Prostate gland (tissue), 2 donors: ENCODE measurements at regions not wholly inside any gene's neighbourhood (a gene's known extent, or its start where the extent isn't known, plus 50 kb on each side); places are given as distances from the start of the nearest gene placed in this dataset.

ENCODE experiments used
- DNase-seq: peaks from one replicate; pipeline ENCODE4 v3.0.0-alpha.2; 2019; ENCODE audit warnings: low spot score
- H3K27ac ChIP-seq, 2 donors: fragments of 200-600 bp; sonication (generic); 2 replicates each; pipeline ENCODE4 v1.5.1; 2017 to 2019
- H3K27me3 ChIP-seq: fragments of 200-600 bp; sonication (generic); replicated peaks from 2 replicates; pipeline ENCODE4 v1.5.1; 2019; ENCODE audit not compliant: insufficient read depth
- H3K36me3 ChIP-seq, 2 donors: fragments of 200-600 bp; sonication (generic); 1 replicate in 1 of 2; 2 replicates in 1 of 2; pipeline versions ENCODE4 v1.5.1 to v1.8.1; 2017 to 2019
- H3K4me1 ChIP-seq: fragments of 200-600 bp; sonication (generic); replicated peaks from 2 replicates; pipeline ENCODE4 v1.5.1; 2019
- H3K4me3 ChIP-seq, 2 donors: fragments of 200-600 bp; sonication (generic); 2 replicates each; pipeline ENCODE4 v1.5.1; 2017 to 2019
- H3K9me3 ChIP-seq: fragments of 200-600 bp; sonication (generic); 2 replicates; pipeline ENCODE4 v1.5.1; 2017
- POLR2A ChIP-seq: fragments of 450-650 bp; IDR thresholded peaks from one replicate; pipeline ENCODE4 v1.6.1; 2016; ENCODE audit warnings: antibody characterized with exemption, mild to moderate bottlenecking
- POLR2AphosphoS5 ChIP-seq: sonication (generic); formaldehyde crosslinking; IDR thresholded peaks from one replicate; pipeline ENCODE4 v1.6.1; 2017; ENCODE audit warnings: antibody characterized with exemption
- WGBS: methylation state at CpG from one replicate; pipeline ENCODE4 v1.1.5; 2018; 5-methylcytosine and 5-hydroxymethylcytosine counted together
- intact Hi-C: fragments of 100-400 bp; cut with DNase I; formaldehyde crosslinking; loops from one replicate; pipeline ENCODE4 v1.14.2; 2022
- TF ChIP-seq, protein P1 (sequence below), 4 experiments: fragments of 200-600 bp in 2 of 4; fragments of 450-650 bp in 2 of 4; sonication (generic) in 2 of 4; IDR thresholded peaks; 1 replicate in 3 of 4; 2 replicates in 1 of 4; pipeline ENCODE4 v1.5.1; 2016 to 2019; ENCODE audit warnings: antibody characterized with exemption in 4 of 4, mild to moderate bottlenecking in 2 of 4, moderate library complexity in 2 of 4

DNA sequence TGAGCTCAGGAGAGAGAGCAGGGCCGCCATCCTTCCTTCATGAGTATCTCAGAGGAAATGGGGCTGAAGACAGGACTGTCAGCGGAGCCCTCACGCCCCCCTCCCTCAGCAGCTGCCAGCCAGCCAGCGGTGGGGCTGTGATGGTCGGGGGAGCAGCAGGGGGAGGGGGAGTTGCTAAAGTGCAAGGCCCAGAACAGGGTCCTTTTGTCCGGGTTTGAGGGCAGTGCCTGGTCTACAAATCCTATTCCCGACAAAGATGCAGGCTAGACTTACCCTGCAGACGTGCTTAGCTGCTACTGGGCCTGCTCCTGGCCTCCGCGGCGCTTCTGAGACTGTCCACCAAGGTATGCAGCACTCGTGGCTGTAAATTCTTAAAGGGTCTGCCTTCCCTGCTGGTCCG, 593.4 kb upstream of the CDH4 start:
- Histone ChIP-seq H3K27ac (no peak overlapping the region), H3K4me3 (no peak overlapping the region), H3K9me3 (no peaks in the 10 kb centered on the region), H3K36me3 (no peaks in the 10 kb centered on the region), H3K27me3 (peaks cover 2% of the 10 kb centered on the region), H3K4me1 (no peaks in the 10 kb centered on the region)
- intact Hi-C loops, result no loop called here
- 36% methylated on average over 12 of the region's 13 CpGs for WGBS
- no peak for DNase-seq
- TF ChIP-seq POLR2AphosphoS5 (no peak), POLR2A (no peak)
- TF ChIP-seq, protein P1, sequence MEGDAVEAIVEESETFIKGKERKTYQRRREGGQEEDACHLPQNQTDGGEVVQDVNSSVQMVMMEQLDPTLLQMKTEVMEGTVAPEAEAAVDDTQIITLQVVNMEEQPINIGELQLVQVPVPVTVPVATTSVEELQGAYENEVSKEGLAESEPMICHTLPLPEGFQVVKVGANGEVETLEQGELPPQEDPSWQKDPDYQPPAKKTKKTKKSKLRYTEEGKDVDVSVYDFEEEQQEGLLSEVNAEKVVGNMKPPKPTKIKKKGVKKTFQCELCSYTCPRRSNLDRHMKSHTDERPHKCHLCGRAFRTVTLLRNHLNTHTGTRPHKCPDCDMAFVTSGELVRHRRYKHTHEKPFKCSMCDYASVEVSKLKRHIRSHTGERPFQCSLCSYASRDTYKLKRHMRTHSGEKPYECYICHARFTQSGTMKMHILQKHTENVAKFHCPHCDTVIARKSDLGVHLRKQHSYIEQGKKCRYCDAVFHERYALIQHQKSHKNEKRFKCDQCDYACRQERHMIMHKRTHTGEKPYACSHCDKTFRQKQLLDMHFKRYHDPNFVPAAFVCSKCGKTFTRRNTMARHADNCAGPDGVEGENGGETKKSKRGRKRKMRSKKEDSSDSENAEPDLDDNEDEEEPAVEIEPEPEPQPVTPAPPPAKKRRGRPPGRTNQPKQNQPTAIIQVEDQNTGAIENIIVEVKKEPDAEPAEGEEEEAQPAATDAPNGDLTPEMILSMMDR (IDR thresholded peaks at IDR 0.05), result no peak

DNA sequence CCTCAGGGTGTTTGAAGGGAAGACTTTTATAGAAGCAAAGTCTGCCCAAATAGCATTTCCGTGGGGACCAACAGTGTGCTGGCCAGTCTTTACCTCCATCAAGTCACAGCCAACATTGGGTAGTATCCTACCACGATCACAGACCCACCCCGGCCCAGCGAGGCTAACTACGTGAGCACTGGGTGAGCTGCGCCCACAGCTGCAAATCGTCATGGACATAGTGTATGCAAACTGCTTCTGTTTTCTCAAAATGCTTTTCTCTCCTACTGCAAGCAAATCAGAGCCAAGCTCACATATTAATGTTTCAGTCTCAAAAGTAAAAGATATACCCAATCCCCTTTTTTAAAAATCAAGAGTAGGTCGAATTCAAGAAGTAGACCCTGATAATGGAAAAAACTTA, 592.8 kb upstream of the CDH4 start:
- no peaks in the 10 kb centered on the region for H3K36me3 ChIP-seq
- no peaks in the 10 kb centered on the region for H3K4me1 ChIP-seq
- intact Hi-C loops, result no loop called here
- H3K27me3 ChIP-seq, result peaks cover 2% of the 10 kb centered on the region
- TF ChIP-seq POLR2AphosphoS5, result no peak
- no peak for TF ChIP-seq POLR2A
- TF ChIP-seq, protein P1 (IDR thresholded peaks at IDR 0.05), result no peak
- H3K27ac ChIP-seq, result no peak overlapping the region
- 67% methylated on average over 8 of the region's 8 CpGs for WGBS
- no peaks in the 10 kb centered on the region for H3K9me3 ChIP-seq
- no peak overlapping the region for H3K4me3 ChIP-seq
- DNase-seq, result no peak

DNA sequence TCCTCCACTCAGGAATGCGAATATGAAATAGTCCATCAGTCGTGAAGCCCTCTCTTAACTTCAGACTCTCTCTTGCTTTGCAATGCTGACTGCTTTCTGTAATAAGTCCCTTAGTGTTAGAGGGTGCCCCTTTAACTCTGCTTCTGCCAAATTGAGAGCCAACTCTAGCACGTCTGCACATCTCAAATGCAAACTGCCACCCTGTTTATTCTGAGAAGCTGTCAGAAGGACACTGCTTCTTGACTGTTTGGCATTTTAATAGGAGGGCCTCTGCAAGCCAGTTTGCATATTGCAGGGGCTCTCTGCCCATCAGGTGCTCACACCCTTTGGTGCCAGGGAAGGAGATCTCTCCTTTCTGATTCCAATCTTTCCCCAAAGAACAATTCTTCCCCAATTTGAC, 589.8 kb upstream of the CDH4 start:
- Histone ChIP-seq H3K36me3 (no peaks in the 10 kb centered on the region), H3K27me3 (no peaks in the 10 kb centered on the region), H3K27ac (no peak overlapping the region), H3K9me3 (no peaks in the 10 kb centered on the region), H3K4me3 (no peak overlapping the region), H3K4me1 (no peaks in the 10 kb centered on the region)
- intact Hi-C loops, result no loop called here
- 47% methylated on average over 3 of the region's 3 CpGs for WGBS
- no peak for TF ChIP-seq POLR2A
- TF ChIP-seq POLR2AphosphoS5, result no peak
- TF ChIP-seq, protein P1 (IDR thresholded peaks at IDR 0.05), result no peak
- DNase-seq, result no peak

DNA sequence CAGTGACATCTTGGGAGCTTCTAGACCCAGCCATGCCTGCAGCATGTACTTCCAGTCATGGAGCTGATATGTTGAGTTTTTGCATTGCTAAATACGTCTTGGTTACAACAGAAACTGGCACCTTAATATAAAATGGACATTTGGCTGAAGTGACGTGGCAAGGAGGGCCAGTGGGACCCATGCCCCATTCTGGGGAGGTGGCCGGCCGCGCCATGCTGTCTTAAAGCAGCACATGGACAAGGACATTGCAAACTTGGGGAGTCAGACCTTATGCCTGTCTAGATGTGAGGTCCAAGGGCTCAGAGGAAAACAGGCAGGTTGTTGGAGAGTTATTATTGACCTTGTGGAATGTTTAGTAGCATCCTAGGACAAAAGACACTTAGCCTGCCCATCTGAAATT, 588.0 kb upstream of the CDH4 start:
- Histone ChIP-seq H3K4me1 (no peaks in the 10 kb centered on the region), H3K4me3 (no peak overlapping the region), H3K27ac (no peak overlapping the region), H3K9me3 (no peaks in the 10 kb centered on the region), H3K27me3 (no peaks in the 10 kb centered on the region), H3K36me3 (no peaks in the 10 kb centered on the region)
- intact Hi-C loops, result no loop called here
- 87% methylated on average over 5 of the region's 5 CpGs for WGBS
- TF ChIP-seq POLR2A (no peak), POLR2AphosphoS5 (no peak)
- TF ChIP-seq, protein P1 (IDR thresholded peaks at IDR 0.05), result no peak
- no peak for DNase-seq

DNA sequence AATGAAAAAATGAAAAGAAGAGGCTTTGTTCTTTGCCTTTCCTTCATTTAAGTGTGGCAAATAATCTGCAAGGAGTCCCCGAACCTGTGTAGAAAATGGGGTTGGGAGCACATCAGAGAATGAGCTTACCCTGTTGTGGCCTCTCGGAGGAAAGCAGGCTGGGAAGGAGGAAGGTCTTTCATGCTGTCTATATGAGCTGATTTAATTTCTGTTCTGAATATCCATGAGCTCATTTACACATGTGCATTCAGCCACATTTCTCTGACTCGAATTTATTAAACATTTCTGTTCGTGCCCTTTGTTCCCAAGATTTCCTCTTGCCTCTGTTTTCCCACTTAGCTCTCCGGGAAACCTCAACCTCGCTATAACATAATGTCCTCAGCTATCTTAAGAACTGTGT, 584.4 kb upstream of the CDH4 start:
- no peaks in the 10 kb centered on the region for H3K9me3 ChIP-seq
- 65% methylated on average over 6 of the region's 6 CpGs for WGBS

More for the DNA sequence above, 584.4 kb upstream of the CDH4 start:
- intact Hi-C loops, result no loop called here
- Histone ChIP-seq H3K36me3 (no peaks in the 10 kb centered on the region), H3K4me1 (no peaks in the 10 kb centered on the region), H3K27me3 (no peaks in the 10 kb centered on the region), H3K27ac (no peak overlapping the region), H3K4me3 (no peak overlapping the region)
- TF ChIP-seq, protein P1 (IDR thresholded peaks at IDR 0.05), result no peak
- TF ChIP-seq POLR2AphosphoS5 (no peak), POLR2A (no peak)
- DNase-seq, result no peak
